GM23248 (cell line): ENCODE measurements at regions not wholly inside any gene's neighbourhood (a gene's known extent, or its start where the extent isn't known, plus 50 kb on each side); places are given as distances from the start of the nearest gene placed in this dataset.

ENCODE experiments used
- EZH2 ChIP-seq: fragments of 200-600 bp; sonication (generic); IDR thresholded peaks from 2 replicates; pipeline ENCODE4 v1.6.1; 2018; ENCODE audit warnings: antibody characterized with exemption, mild to moderate bottlenecking; ENCODE audit not compliant: insufficient read depth, poor library complexity, severe bottlenecking
- EZH2phosphoT487 ChIP-seq: fragments of 200-600 bp; sonication (generic); IDR thresholded peaks from 2 replicates; pipeline ENCODE4 v1.6.1; 2018; ENCODE audit warnings: antibody characterized with exemption, moderate library complexity, mild to moderate bottlenecking, low read depth; ENCODE audit not compliant: insufficient read depth

- TF ChIP-seq EZH2 = no peak
- TF ChIP-seq EZH2phosphoT487 = no peak
These were observed 470.2 kb downstream of the TXNL1 start for GRCh38 chr18:56168049-56168781.
